Thyroid gland (tissue), 4 donors: ENCODE measurements at regions not wholly inside any gene's neighbourhood (a gene's known extent, or its start where the extent isn't known, plus 50 kb on each side); places are given as distances from the start of the nearest gene placed in this dataset.

ENCODE experiments used
- CTCF ChIP-seq, 6 experiments: fragments of 200-600 bp in 3 of 6; fragments of 450-650 bp in 3 of 6; sonication (generic) in 3 of 6; IDR thresholded peaks; one replicate each; pipeline ENCODE4 v1.5.1; 2016 to 2019; ENCODE audit warnings: antibody characterized with exemption in 6 of 6, mild to moderate bottlenecking in 2 of 6, inconsistent platforms in 1 of 6, moderate library complexity in 1 of 6
- POLR2A ChIP-seq, 2 donors: fragments of 450-650 bp; IDR thresholded peaks; one replicate each; pipeline ENCODE4 v1.6.1; 2017; ENCODE audit warnings: antibody characterized with exemption in 2 of 2, mild to moderate bottlenecking in 2 of 2, moderate library complexity in 1 of 2

- no peak for TF ChIP-seq CTCF (IDR thresholded peaks at IDR 0.05)
- TF ChIP-seq POLR2A (IDR thresholded peaks at IDR 0.05) = no peak
Measured at GRCh38 chr20:40111282-40111681, 577.8 kb downstream of the MAFB start.
